Endothelial cell of umbilical vein (primary cell): ENCODE measurements at regions not wholly inside any gene's neighbourhood (a gene's known extent, or its start where the extent isn't known, plus 50 kb on each side); places are given as distances from the start of the nearest gene placed in this dataset.

ENCODE experiments used
- BruUV-seq: library from RNA; stranded (reverse); fragments of 400-500 nt; replicated peaks from 2 replicates; lab custom pipeline; 2021; lab: Mats Ljungman, UMichigan
- CTCF ChIA-PET: fragments of 300-600, 350-600 bp; sonication (Branson Sonifier 250); formaldehyde crosslinking; loops from one replicate; lab custom pipeline; 2021; ENCODE audit warnings: antibody characterized with exemption, inconsistent platforms; lab: Charles Lee
- POLR2A ChIA-PET: fragments of 300-600, 350-600 bp; sonication (Branson Sonifier 250); formaldehyde crosslinking; loops from one replicate; lab custom pipeline; 2021; ENCODE audit warnings: antibody characterized with exemption, inconsistent platforms; lab: Charles Lee
- DNase-seq: peaks from one replicate; pipeline ENCODE4 v3.0.0-alpha.2; 2011; ENCODE audit warnings: low read depth, low spot score
- FAIRE-seq: peaks from 2 replicates; lab custom pipeline; 2011; peaks lifted over from hg19 to GRCh38; lab: Jason Lieb, UNC
- H2AFZ ChIP-seq: 2 replicates; pipeline ENCODE4 v1.6.0; 2012; ENCODE audit warnings: low read depth, low read length, control low read depth, inconsistent platforms
- H3K27ac ChIP-seq: 2 replicates; pipeline ENCODE4 v1.5.1; 2011; ENCODE audit warnings: low read depth, mild to moderate bottlenecking, control low read depth, low read length, moderate library complexity; ENCODE audit not compliant: insufficient read depth
- H3K27me3 ChIP-seq, 2 experiments: 2 replicates each; pipeline versions ENCODE4 v1.6.0 to v1.6.1; 2011; ENCODE audit warnings: low read length in 2 of 2, mixed read lengths in 1 of 2; ENCODE audit not compliant: control insufficient read depth in 2 of 2, insufficient read depth in 2 of 2
- H3K36me3 ChIP-seq, 2 experiments: 2 replicates in 1 of 2; 3 replicates in 1 of 2; pipeline ENCODE4 v1.5.1; 2011; ENCODE audit warnings: low read length in 2 of 2, mild to moderate bottlenecking in 1 of 2, moderate library complexity in 1 of 2; ENCODE audit not compliant: control insufficient read depth in 2 of 2, insufficient read depth in 2 of 2; ENCODE audit errors: extremely low read depth in 1 of 2
- H3K4me1 ChIP-seq: 3 replicates; pipeline ENCODE4 v1.5.1; 2011; ENCODE audit warnings: mild to moderate bottlenecking, low read length; ENCODE audit not compliant: control insufficient read depth, insufficient read depth; ENCODE audit errors: extremely low read depth
- H3K4me2 ChIP-seq: 2 replicates; pipeline ENCODE4 v1.6.1; 2011; ENCODE audit warnings: low read length, control low read depth, mixed read lengths; ENCODE audit not compliant: insufficient read depth
- H3K4me3 ChIP-seq, 3 experiments: fragments of 200-600 bp in 1 of 3; sonication (generic), shearing (Covaris generic) in 1 of 3; replicated peaks in 1 of 3; 2 replicates each; pipeline ENCODE4 v1.5.1; 2011 to 2016; ENCODE audit warnings: control low read depth in 3 of 3, low read length in 3 of 3, mild to moderate bottlenecking in 2 of 3, inconsistent platforms in 1 of 3, low read depth in 1 of 3, moderate library complexity in 1 of 3; ENCODE audit not compliant: insufficient read depth in 1 of 3
- H3K79me2 ChIP-seq: 2 replicates; pipeline ENCODE4 v1.6.0; 2012; ENCODE audit warnings: low read length, inconsistent platforms; ENCODE audit not compliant: control insufficient read depth, insufficient read depth
- H3K9ac ChIP-seq: replicated peaks from 2 replicates; pipeline ENCODE3; 2011; ENCODE audit warnings: low read length, control low read depth; ENCODE audit not compliant: insufficient read depth; ENCODE audit errors: extremely low read depth
- H3K9me1 ChIP-seq: replicated peaks from 3 replicates; pipeline ENCODE4 v1.6.0; 2011; ENCODE audit warnings: mild to moderate bottlenecking, low read length; ENCODE audit not compliant: control insufficient read depth, insufficient read depth; ENCODE audit errors: extremely low read depth
- H3K9me3 ChIP-seq: replicated peaks from 2 replicates; pipeline ENCODE4 v1.5.1; 2012; ENCODE audit warnings: low read length, inconsistent platforms; ENCODE audit not compliant: control insufficient read depth, insufficient read depth
- H4K20me1 ChIP-seq: replicated peaks from 2 replicates; pipeline ENCODE3; 2011; ENCODE audit warnings: mild to moderate bottlenecking, low read length; ENCODE audit not compliant: control insufficient read depth, insufficient read depth; ENCODE audit errors: extremely low read depth
- EZH2 ChIP-seq: IDR thresholded peaks from 2 replicates; pipeline ENCODE4 v1.6.1; 2012; ENCODE audit warnings: borderline replicate concordance, low read depth, mild to moderate bottlenecking, moderate library complexity, low read length, inconsistent platforms; ENCODE audit not compliant: severe bottlenecking
- FOS ChIP-seq: IDR thresholded peaks from 2 replicates; pipeline ENCODE4 v1.6.1; 2011; ENCODE audit warnings: mild to moderate bottlenecking, low read length, moderate library complexity, borderline replicate concordance; ENCODE audit not compliant: insufficient read depth
- GATA2 ChIP-seq: IDR thresholded peaks from 2 replicates; pipeline ENCODE4 v1.7.0; 2011; ENCODE audit warnings: low read depth, mild to moderate bottlenecking, moderate library complexity, mixed read lengths, low read length; ENCODE audit not compliant: insufficient read length, insufficient read depth
- JUN ChIP-seq: IDR thresholded peaks from 2 replicates; pipeline ENCODE4 v1.6.1; 2011; ENCODE audit warnings: borderline replicate concordance, low read depth; ENCODE audit not compliant: insufficient read length, insufficient read depth
- MYC ChIP-seq: IDR thresholded peaks from one replicate; pipeline ENCODE4 v1.6.1; 2011; ENCODE audit warnings: mild to moderate bottlenecking, low read depth, low read length
- POLR2A ChIP-seq: IDR thresholded peaks from 2 replicates; pipeline ENCODE4 v1.6.1; 2012; ENCODE audit warnings: low read depth, mild to moderate bottlenecking, control low read depth, low read length
- POLR2AphosphoS5 ChIP-seq: IDR thresholded peaks from 2 replicates; pipeline ENCODE4 v1.6.1; 2012; ENCODE audit warnings: low read depth, mild to moderate bottlenecking, control low read depth, low read length, moderate library complexity; ENCODE audit not compliant: insufficient read depth
- dilution Hi-C: fragments of 300-500 bp; cut with MboI; formaldehyde crosslinking; loops from one replicate; pipeline ENCODE4 v1.15.0; 2019; ENCODE audit warnings: low sequenced_read_pairs; ENCODE audit not compliant: extremely low pct_ligation_motif_present
- intact Hi-C: fragments of 100-400 bp; cut with micrococcal nuclease; formaldehyde crosslinking; loops from one replicate; pipeline ENCODE4 v1.10.0; 2022
- TF ChIP-seq, protein P1 (sequence below): IDR thresholded peaks from 2 replicates; pipeline ENCODE4 v1.6.1; 2011; ENCODE audit not compliant: insufficient read depth, insufficient read length
- TF ChIP-seq, protein P2 (sequence below), 2 donors: IDR thresholded peaks; 1 replicate in 1 of 2; 2 replicates in 1 of 2; pipeline ENCODE4 v1.5.1; 2011; ENCODE audit warnings: low read length in 2 of 2, mild to moderate bottlenecking in 2 of 2, moderate library complexity in 2 of 2, control low read depth in 1 of 2, inconsistent platforms in 1 of 2, low read depth in 1 of 2; ENCODE audit not compliant: insufficient read depth in 1 of 2; ENCODE audit errors: extremely low read depth in 1 of 2

- Histone ChIP-seq H3K9me1 (no peaks in the 10 kb centered on the region), H3K4me1 (no peaks in the 10 kb centered on the region), H3K79me2 (no peaks in the 10 kb centered on the region), H3K4me2 (no peak overlapping the region), H3K27ac (no peak overlapping the region), H2AFZ (no peak overlapping the region), H3K36me3 (no peaks in the 10 kb centered on the region), H3K9ac (no peak overlapping the region), H3K9me3 (no peaks in the 10 kb centered on the region), H3K4me3 (no peak overlapping the region), H4K20me1 (no peaks in the 10 kb centered on the region), H3K27me3 (no peaks in the 10 kb centered on the region)
- no TSS peak for BruUV-seq
- no peak for TF ChIP-seq FOS
- TF ChIP-seq, protein P1, sequence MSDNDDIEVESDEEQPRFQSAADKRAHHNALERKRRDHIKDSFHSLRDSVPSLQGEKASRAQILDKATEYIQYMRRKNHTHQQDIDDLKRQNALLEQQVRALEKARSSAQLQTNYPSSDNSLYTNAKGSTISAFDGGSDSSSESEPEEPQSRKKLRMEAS = no peak
- no peak for TF ChIP-seq MYC
- no peak for TF ChIP-seq JUN
- TF ChIP-seq POLR2A = no peak
- TF ChIP-seq, protein P2, sequence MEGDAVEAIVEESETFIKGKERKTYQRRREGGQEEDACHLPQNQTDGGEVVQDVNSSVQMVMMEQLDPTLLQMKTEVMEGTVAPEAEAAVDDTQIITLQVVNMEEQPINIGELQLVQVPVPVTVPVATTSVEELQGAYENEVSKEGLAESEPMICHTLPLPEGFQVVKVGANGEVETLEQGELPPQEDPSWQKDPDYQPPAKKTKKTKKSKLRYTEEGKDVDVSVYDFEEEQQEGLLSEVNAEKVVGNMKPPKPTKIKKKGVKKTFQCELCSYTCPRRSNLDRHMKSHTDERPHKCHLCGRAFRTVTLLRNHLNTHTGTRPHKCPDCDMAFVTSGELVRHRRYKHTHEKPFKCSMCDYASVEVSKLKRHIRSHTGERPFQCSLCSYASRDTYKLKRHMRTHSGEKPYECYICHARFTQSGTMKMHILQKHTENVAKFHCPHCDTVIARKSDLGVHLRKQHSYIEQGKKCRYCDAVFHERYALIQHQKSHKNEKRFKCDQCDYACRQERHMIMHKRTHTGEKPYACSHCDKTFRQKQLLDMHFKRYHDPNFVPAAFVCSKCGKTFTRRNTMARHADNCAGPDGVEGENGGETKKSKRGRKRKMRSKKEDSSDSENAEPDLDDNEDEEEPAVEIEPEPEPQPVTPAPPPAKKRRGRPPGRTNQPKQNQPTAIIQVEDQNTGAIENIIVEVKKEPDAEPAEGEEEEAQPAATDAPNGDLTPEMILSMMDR (IDR thresholded peaks at IDR 0.05; ENCODE audit: extremely low read depth in 1 of 2, insufficient read depth in 1 of 2, low read depth in 1 of 2, low read length in 2 of 2) = no peak
- no peak for TF ChIP-seq POLR2AphosphoS5
- no peak for TF ChIP-seq EZH2
- TF ChIP-seq GATA2 = no peak
- ChIA-PET POLR2A (no interaction called here), CTCF (no interaction called here)
- dilution Hi-C loops = no loop called here
- FAIRE-seq (no peak), DNase-seq (no peak)
- intact Hi-C loops = no loop called here
Measured at GRCh38 chr9:26508897-26509296, 383.7 kb downstream of the CAAP1 start.
